22Rv1 (cell line): ENCODE measurements at regions not wholly inside any gene's neighbourhood (a gene's known extent, or its start where the extent isn't known, plus 50 kb on each side); places are given as distances from the start of the nearest gene placed in this dataset.

Experiments used
- ZFX ChIP-seq: fragments of 450-650 bp; IDR thresholded peaks from 2 replicates; pipeline ENCODE4 v1.6.1; 2017; ENCODE audit warnings: antibody characterized with exemption, borderline replicate concordance
- TF ChIP-seq, protein P1 (sequence below): fragments of 450-650 bp; IDR thresholded peaks from 2 replicates; pipeline ENCODE4 v1.5.1; 2017; ENCODE audit warnings: mild to moderate bottlenecking

DNA sequence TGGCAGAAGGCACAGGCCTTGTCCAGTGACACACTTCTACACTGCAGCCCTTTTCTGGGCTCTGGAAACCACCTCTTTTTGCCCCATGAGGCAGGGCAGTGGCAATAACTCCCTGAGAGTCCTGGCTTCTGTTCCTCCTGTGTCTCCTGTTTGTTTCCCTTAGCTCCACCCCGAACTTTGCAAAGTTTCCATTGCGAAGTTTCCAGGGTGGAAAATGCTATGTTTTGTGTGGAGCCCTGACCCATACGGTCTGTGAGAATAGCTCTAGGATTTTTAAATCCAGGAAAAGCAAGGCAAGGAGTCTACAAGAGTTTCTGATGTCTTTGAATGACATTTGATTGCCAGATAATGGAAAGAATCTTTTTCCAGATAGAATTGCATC lies 92.2 kb upstream of the AKR1E2 start:
- TF ChIP-seq, protein P1, sequence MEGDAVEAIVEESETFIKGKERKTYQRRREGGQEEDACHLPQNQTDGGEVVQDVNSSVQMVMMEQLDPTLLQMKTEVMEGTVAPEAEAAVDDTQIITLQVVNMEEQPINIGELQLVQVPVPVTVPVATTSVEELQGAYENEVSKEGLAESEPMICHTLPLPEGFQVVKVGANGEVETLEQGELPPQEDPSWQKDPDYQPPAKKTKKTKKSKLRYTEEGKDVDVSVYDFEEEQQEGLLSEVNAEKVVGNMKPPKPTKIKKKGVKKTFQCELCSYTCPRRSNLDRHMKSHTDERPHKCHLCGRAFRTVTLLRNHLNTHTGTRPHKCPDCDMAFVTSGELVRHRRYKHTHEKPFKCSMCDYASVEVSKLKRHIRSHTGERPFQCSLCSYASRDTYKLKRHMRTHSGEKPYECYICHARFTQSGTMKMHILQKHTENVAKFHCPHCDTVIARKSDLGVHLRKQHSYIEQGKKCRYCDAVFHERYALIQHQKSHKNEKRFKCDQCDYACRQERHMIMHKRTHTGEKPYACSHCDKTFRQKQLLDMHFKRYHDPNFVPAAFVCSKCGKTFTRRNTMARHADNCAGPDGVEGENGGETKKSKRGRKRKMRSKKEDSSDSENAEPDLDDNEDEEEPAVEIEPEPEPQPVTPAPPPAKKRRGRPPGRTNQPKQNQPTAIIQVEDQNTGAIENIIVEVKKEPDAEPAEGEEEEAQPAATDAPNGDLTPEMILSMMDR, result no peak
- TF ChIP-seq ZFX, result no peak
